AG04449 (cell line): ENCODE measurements at regions not wholly inside any gene's neighbourhood (a gene's known extent, or its start where the extent isn't known, plus 50 kb on each side); places are given as distances from the start of the nearest gene placed in this dataset.
"Not testable (repeated sequence)": the region's sequence is repeated elsewhere in the genome, so short reads cannot be mapped to it uniquely, and the experiment has no call there.

ENCODE experiments used
- CTCF ChIA-PET: fragments of 350-600 bp; formaldehyde crosslinking; extraction: SDS; loops from one replicate; lab custom pipeline; 2021; ENCODE audit warnings: antibody characterized with exemption; lab: Yijun Ruan, JAX
- POLR2A ChIA-PET: fragments of 400-600, 350-600 bp; formaldehyde crosslinking; extraction: SDS; loops from one replicate; lab custom pipeline; 2020; ENCODE audit warnings: antibody characterized with exemption, inconsistent platforms; lab: Yijun Ruan, JAX
- DNase-seq: peaks from one replicate; pipeline ENCODE4 v3.0.0-alpha.2; 2010; ENCODE audit warnings: low read depth, low spot score
- H3K4me3 ChIP-seq: 2 replicates; pipeline ENCODE4 v1.5.1; 2011; ENCODE audit warnings: low read depth, mild to moderate bottlenecking, control low read depth, low read length
- TF ChIP-seq, protein P1 (sequence below): IDR thresholded peaks from one replicate; pipeline ENCODE4 v1.5.1; 2011; ENCODE audit warnings: mild to moderate bottlenecking, moderate library complexity, low read length, control low read depth, inconsistent platforms; ENCODE audit not compliant: insufficient read depth; ENCODE audit errors: missing control alignments

DNA sequence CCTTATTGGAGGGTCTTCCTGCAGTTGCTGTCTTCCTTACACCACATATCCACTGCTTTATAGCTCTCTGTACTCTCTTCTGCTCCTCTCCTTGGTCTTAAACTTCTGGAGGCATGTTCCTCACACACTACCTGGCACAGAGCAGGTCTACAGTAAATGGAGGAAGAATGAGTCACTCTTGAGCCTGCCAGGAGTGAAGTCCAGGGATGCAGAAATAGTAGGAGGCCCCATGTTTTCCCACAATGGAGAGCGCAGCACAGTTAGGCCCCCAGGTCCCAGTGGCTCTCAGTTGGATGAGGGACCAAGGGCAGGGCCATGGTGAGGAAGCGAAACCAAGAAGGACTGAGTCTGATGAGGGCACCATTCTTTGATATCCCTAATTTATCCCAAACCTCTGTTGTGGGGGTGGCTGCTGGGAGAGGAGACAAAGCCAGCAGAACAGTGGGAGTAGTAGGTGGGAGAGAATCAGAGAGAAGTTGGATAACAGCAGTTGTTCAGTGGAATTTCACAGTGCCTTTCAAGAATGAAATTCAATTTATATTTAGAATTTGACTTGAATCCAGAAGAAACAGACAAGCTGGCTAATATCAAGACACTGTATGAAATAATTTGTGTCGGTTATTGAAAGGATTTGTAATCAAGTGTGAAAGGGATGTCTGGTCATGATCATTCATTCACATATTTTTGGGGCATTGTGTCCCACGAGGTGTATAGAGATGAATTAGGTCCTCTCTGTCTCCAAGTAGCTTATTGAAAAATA is 187.8 kb downstream of the HIPK3 start:
- ChIA-PET CTCF (interaction anchor here (1.2 to 1.4 kb wide), 3 partner anchors 8 to 245 kb away, joined by 3 to 5 read pairs (median 5); no protein-coding TSS in a partner anchor), POLR2A (interaction anchor here (0.7 to 1.6 kb wide), 2 partner anchors 7 to 87 kb away, joined by 3 to 5 read pairs; no protein-coding TSS in a partner anchor)
- TF ChIP-seq, protein P1, sequence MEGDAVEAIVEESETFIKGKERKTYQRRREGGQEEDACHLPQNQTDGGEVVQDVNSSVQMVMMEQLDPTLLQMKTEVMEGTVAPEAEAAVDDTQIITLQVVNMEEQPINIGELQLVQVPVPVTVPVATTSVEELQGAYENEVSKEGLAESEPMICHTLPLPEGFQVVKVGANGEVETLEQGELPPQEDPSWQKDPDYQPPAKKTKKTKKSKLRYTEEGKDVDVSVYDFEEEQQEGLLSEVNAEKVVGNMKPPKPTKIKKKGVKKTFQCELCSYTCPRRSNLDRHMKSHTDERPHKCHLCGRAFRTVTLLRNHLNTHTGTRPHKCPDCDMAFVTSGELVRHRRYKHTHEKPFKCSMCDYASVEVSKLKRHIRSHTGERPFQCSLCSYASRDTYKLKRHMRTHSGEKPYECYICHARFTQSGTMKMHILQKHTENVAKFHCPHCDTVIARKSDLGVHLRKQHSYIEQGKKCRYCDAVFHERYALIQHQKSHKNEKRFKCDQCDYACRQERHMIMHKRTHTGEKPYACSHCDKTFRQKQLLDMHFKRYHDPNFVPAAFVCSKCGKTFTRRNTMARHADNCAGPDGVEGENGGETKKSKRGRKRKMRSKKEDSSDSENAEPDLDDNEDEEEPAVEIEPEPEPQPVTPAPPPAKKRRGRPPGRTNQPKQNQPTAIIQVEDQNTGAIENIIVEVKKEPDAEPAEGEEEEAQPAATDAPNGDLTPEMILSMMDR: no peak
- H3K4me3 ChIP-seq: no peak overlapping the region
- DNase-seq: no peak

DNA sequence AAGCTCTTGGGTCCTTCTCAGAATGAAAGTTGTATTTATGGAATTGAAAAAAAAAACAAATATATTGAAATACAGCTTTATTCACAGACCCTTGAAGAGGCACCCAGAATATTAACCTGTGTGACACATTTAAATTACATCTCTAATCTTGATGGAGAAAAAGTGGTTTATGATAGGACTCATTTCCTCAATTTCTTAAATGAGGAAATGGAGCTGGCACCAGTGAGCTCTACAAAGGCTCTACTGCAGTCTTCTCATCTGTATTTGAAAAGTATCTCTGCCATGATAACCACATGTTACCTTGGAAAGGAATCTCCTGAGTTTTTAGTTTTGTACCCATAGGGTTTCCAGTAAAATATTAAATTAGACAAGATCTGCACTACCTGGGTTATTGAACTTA is 186.5 kb downstream of the HIPK3 start:
- POLR2A ChIA-PET: interaction anchor here (1.6 kb wide), 1 partner anchor 88 kb away, joined by 3 read pairs; no protein-coding TSS in a partner anchor
- TF ChIP-seq, protein P1: no peak
- CTCF ChIA-PET: interaction anchor here (1.3 to 1.4 kb wide), 3 partner anchors 10 to 246 kb away, joined by 3 to 5 read pairs (median 5); no protein-coding TSS in a partner anchor
- H3K4me3 ChIP-seq: no peak overlapping the region
- no peak for DNase-seq

GRCh38 chr11:33438301-33438700 is 181.1 kb downstream of the HIPK3 start:
- TF ChIP-seq, protein P1: no peak
- ChIA-PET POLR2A (no interaction called here), CTCF (no interaction called here)
- no peak for DNase-seq
- no peak overlapping the region for H3K4me3 ChIP-seq

DNA sequence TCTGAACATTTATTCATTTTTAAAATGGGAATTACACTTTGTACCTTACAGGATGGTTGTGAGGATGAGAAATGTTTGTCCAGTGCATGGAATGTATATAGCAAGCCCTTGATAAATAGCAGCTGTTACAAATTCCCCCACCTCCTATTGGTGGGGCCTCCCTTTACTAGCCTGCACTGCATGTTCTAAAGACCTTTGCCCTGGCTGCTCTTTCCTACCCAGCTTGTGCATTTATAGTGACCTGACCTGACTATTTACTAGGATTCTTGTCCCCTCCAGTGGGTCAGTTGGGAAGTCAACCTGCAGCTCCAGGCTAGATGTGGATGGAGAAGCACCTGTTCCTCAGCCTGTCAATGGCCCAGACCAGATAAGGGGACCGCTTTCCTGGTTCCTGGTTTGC is 180.3 kb downstream of the HIPK3 start:
- POLR2A ChIA-PET: interaction anchor here (0.6 kb wide), 1 partner anchor 8 kb away, joined by 5 read pairs; no protein-coding TSS in a partner anchor
- TF ChIP-seq, protein P1: no peak
- CTCF ChIA-PET: interaction anchor here (0.5 to 1.8 kb wide), 3 partner anchors 8 to 657 kb away, joined by 3 to 5 read pairs (median 3); no protein-coding TSS in a partner anchor
- H3K4me3 ChIP-seq: no peak overlapping the region
- DNase-seq: no peak

GRCh38 chr11:33435216-33435615 is 178.0 kb downstream of the HIPK3 start:
- H3K4me3 ChIP-seq: no peak overlapping the region
- DNase-seq: no peak
- TF ChIP-seq, protein P1: no peak
- POLR2A ChIA-PET: no interaction called here
- CTCF ChIA-PET: no interaction called here

DNA sequence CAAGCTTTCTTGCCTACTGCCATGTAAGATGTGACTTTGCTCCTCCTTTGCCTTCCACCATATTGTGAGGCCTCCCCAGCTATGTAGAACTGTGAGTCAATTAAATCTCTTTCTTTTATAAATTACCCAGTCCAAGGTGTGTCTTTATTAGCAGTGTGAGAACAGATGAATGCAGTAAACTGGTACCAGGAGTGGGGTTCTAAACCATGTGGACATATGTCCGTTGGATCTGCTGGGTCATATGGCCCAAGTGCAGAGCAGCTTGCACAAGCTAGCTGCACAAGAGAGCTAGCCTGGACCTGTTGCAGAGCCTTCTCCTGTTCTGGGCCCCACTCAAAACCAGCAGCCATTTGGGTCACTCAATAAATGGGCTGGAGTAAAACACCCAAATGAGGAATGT is 177.1 kb downstream of the HIPK3 start:
- TF ChIP-seq, protein P1: no peak
- no peak for DNase-seq
- ChIA-PET POLR2A (no interaction called here), CTCF (no interaction called here)
- no peak overlapping the region for H3K4me3 ChIP-seq

DNA sequence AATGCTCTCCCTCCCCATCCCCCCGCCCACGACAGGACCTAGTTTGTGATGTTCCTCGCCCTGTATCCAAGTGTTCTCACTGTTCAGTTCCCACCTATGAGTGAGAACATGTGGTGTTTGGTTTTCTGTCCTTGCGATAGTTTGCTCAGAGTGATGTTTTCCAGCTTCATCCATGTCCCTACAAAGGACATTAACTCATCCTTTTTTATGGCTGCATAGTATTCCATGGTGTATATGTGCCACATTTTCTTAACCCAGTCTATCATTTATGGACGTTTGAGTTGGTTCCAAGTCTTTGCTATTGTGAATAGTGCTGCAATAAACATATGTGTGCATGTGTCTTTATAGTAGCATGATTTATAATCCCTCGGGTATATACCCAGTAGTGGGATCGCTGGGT is 171.3 kb downstream of the HIPK3 start:
- H3K4me3 ChIP-seq, DNase-seq, POLR2A ChIA-PET, CTCF ChIA-PET: not testable (repeated sequence)
